Fibroblast of skin of right biceps (primary cell): ENCODE measurements at regions not wholly inside any gene's neighbourhood (a gene's known extent, or its start where the extent isn't known, plus 50 kb on each side); places are given as distances from the start of the nearest gene placed in this dataset.
A peak's percentile ranks its signal among the peaks of the same experiment; 100 is the strongest.

Experiments used
- DNase-seq: peaks from one replicate; pipeline ENCODE4 v3.0.0-alpha.2; 2013

- DNase-seq = no peak
Measured at GRCh38 chr18:61989138-61989537, 96.3 kb upstream of the RNF152 start.

- peak; percentile 4 for DNase-seq
Measured at GRCh38 chr18:61988100-61988499, 95.3 kb upstream of the RNF152 start.

GRCh38 chr18:61985681-61986080, 92.9 kb upstream of the RNF152 start:
- DNase-seq = no peak

- no peak for DNase-seq
Measured at GRCh38 chr18:61984349-61984748, 91.5 kb upstream of the RNF152 start.

- no peak for DNase-seq
Measured at GRCh38 chr18:61982475-61982874, 89.7 kb upstream of the RNF152 start.

- no peak for DNase-seq
Measured at GRCh38 chr18:61980355-61980754, 87.5 kb upstream of the RNF152 start.

GRCh38 chr18:61975526-61976326, 82.9 kb upstream of the RNF152 start:
- DNase-seq = no peak

- DNase-seq = no peak
Measured at GRCh38 chr18:61973273-61974115, 80.7 kb upstream of the RNF152 start.

- DNase-seq = no peak
Measured at GRCh38 chr18:61972389-61973264, 79.8 kb upstream of the RNF152 start.

GRCh38 chr18:61967252-61967891, 74.6 kb upstream of the RNF152 start:
- no peak for DNase-seq

GRCh38 chr18:61965311-61965710, 72.5 kb upstream of the RNF152 start:
- DNase-seq = peak; percentile 20

- no peak for DNase-seq
Measured at GRCh38 chr18:61964616-61965015, 71.8 kb upstream of the RNF152 start.

- no peak for DNase-seq
Measured at GRCh38 chr18:61963705-61964104, 70.9 kb upstream of the RNF152 start.

- peak; percentile 47 for DNase-seq
Measured at GRCh38 chr18:61957801-61958516, 65.2 kb upstream of the RNF152 start.

- no peak for DNase-seq
Measured at GRCh38 chr18:61955644-61956043, 62.8 kb upstream of the RNF152 start.

GRCh38 chr18:61954096-61954746, 61.4 kb upstream of the RNF152 start:
- no peak for DNase-seq

GRCh38 chr18:61953641-61954040, 60.8 kb upstream of the RNF152 start:
- no peak for DNase-seq

GRCh38 chr18:61953161-61953560, 60.4 kb upstream of the RNF152 start:
- DNase-seq = peak; percentile 32

GRCh38 chr18:61951396-61951795, 58.6 kb upstream of the RNF152 start:
- DNase-seq = no peak

- peak; percentile 7 for DNase-seq
Measured at GRCh38 chr18:61950371-61950770, 57.6 kb upstream of the RNF152 start.

GRCh38 chr18:61949946-61950345, 57.1 kb upstream of the RNF152 start:
- DNase-seq = peak; percentile 52
